HL-60/S4 (cell line): ENCODE measurements at regions not wholly inside any gene's neighbourhood (a gene's known extent, or its start where the extent isn't known, plus 50 kb on each side); places are given as distances from the start of the nearest gene placed in this dataset.
"Not testable (repeated sequence)": the region's sequence is repeated elsewhere in the genome, so short reads cannot be mapped to it uniquely, and the experiment has no call there.

ENCODE experiments used
- in situ Hi-C: fragments of 300-500 bp; cut with MboI; formaldehyde crosslinking; loops from 2 replicates; pipeline ENCODE4 v1.14.3; 2022; ENCODE audit warnings: low sequenced_read_pairs

GRCh38 chr12:4822572-4822971, 87.1 kb upstream of the KCNA1 start:
- in situ Hi-C loops = no loop called here

- in situ Hi-C loops = no loop called here
These were observed 85.3 kb upstream of the KCNA1 start for GRCh38 chr12:4824380-4824779.

- in situ Hi-C loops = no loop called here
These were observed 84.5 kb upstream of the KCNA1 start for GRCh38 chr12:4825011-4825858.

- in situ Hi-C loops = no loop called here
These were observed 82.8 kb upstream of the KCNA1 start for GRCh38 chr12:4826909-4827308.

- in situ Hi-C loops = no loop called here
These were observed 81.5 kb upstream of the KCNA1 start for GRCh38 chr12:4828176-4828575.

- in situ Hi-C loops = no loop called here
These were observed 80.4 kb upstream of the KCNA1 start for GRCh38 chr12:4829161-4829792.

GRCh38 chr12:4829793-4830162, 79.9 kb upstream of the KCNA1 start:
- in situ Hi-C loops = no loop called here

- in situ Hi-C loops = no loop called here
These were observed 79.0 kb upstream of the KCNA1 start for GRCh38 chr12:4830556-4831210.

- in situ Hi-C loops = no loop called here
These were observed 76.7 kb upstream of the KCNA1 start for GRCh38 chr12:4833053-4833452.

GRCh38 chr12:4833524-4833923, 76.2 kb upstream of the KCNA1 start:
- in situ Hi-C loops = no loop called here

- in situ Hi-C loops = not testable (repeated sequence)
These were observed 67.3 kb upstream of the KCNA1 start for GRCh38 chr12:4842401-4842800.

GRCh38 chr12:4843907-4844306, 65.8 kb upstream of the KCNA1 start:
- in situ Hi-C loops = no loop called here

- in situ Hi-C loops = no loop called here
These were observed 62.0 kb upstream of the KCNA1 start for GRCh38 chr12:4847713-4848112.

GRCh38 chr12:4849115-4849541, 60.6 kb upstream of the KCNA1 start:
- in situ Hi-C loops = no loop called here

GRCh38 chr12:4849795-4850345, 59.8 kb upstream of the KCNA1 start:
- in situ Hi-C loops = no loop called here

GRCh38 chr12:4850857-4851380, 58.8 kb upstream of the KCNA1 start:
- in situ Hi-C loops = no loop called here

- in situ Hi-C loops = no loop called here
These were observed 57.4 kb upstream of the KCNA1 start for GRCh38 chr12:4852308-4852707.

GRCh38 chr12:4852911-4853310, 56.8 kb upstream of the KCNA1 start:
- in situ Hi-C loops = no loop called here

GRCh38 chr12:4855121-4855924, 54.4 kb upstream of the KCNA1 start:
- in situ Hi-C loops = no loop called here

GRCh38 chr12:4856596-4856995, 53.1 kb upstream of the KCNA1 start:
- in situ Hi-C loops = no loop called here
